Cardiac fibroblast (primary cell): ENCODE measurements at regions not wholly inside any gene's neighbourhood (a gene's known extent, or its start where the extent isn't known, plus 50 kb on each side); places are given as distances from the start of the nearest gene placed in this dataset.

Experiments
- DNase-seq, 2 donors: peaks; one replicate each; pipeline versions ENCODE4 v3.0.0 to v3.0.0-alpha.2; 2010; ENCODE audit warnings: low read depth in 2 of 2
- H3K4me3 ChIP-seq, 2 donors: replicated peaks in 1 of 2; 1 replicate in 1 of 2; 2 replicates in 1 of 2; pipeline ENCODE4 v1.5.1; 2011; ENCODE audit warnings: low read depth in 2 of 2, low read length in 2 of 2, mild to moderate bottlenecking in 2 of 2, moderate library complexity in 1 of 2
- CTCF ChIP-seq: IDR thresholded peaks from one replicate; pipeline ENCODE4 v1.5.1; 2011; ENCODE audit warnings: low read depth, mild to moderate bottlenecking, low read length, inconsistent platforms

DNA sequence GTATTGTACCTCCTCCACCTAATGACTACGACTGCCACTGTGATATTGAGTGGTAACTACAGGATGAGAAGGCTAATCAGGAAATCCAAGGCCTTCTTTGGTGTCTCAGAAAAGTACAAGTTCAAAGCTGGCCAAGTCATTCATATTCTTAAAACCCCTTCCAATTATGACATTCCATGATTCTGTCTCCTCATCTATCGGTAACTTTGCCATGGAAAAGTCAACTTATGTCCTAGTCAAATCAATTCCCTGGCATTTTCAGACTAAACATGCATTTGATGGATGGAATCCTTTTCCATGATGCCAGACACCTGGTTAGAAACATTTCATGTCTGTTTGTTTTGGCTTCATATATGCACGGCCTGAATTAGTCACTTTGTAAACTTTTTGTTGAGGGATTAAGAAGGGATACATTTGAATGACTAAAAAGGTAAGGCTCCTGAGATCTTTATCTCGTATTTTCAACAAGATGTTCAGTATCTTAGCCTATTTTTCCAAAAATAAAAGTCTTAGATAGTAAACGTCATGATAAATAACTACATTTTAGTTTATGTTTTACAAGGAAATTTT is 186.5 kb downstream of the NHLRC3 start:
- no peak overlapping the region for H3K4me3 ChIP-seq
- TF ChIP-seq CTCF, result no peak
- DNase-seq, result no peak

GRCh38 chr13:39225860-39226259 is 187.6 kb downstream of the NHLRC3 start:
- no peak for DNase-seq
- TF ChIP-seq CTCF, result no peak
- no peak overlapping the region for H3K4me3 ChIP-seq

GRCh38 chr13:39226359-39226758 is 188.1 kb downstream of the NHLRC3 start:
- H3K4me3 ChIP-seq, result no peak overlapping the region
- TF ChIP-seq CTCF, result no peak
- no peak for DNase-seq

DNA sequence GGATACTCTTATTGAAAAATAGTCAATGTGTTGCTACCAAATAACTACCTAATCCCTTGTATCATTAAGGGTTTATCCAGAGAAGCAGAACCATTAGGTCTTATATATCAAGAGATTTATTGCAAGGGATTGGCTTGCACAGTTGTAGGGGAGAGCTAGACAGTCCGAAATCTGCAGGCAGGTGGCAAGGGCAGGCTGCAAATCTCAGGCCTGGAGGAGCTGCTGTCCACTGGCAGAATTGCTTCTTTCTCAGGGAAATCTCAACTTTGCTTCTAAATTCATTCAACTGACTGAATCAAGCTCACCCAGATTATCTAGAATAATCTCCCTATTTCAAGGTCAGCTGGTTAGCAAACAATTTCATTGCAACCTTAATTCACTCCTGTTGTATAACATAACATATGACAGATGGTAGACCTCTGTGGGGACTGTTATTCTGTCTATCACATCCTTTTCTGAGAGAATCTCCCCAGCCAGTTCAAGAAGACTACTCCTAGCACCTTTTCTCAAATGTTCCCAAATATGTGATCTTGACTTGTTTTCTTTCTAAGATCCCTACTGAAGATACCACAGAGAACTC is 194.2 kb downstream of the NHLRC3 start:
- no peak for TF ChIP-seq CTCF
- H3K4me3 ChIP-seq, result no peak overlapping the region
- no peak for DNase-seq

GRCh38 chr13:39232999-39233398 is 194.7 kb downstream of the NHLRC3 start:
- TF ChIP-seq CTCF, result no peak
- H3K4me3 ChIP-seq, result no peak overlapping the region
- no peak for DNase-seq

GRCh38 chr13:39233519-39233918 is 195.3 kb downstream of the NHLRC3 start:
- H3K4me3 ChIP-seq, result no peak overlapping the region
- no peak for TF ChIP-seq CTCF
- no peak for DNase-seq

DNA sequence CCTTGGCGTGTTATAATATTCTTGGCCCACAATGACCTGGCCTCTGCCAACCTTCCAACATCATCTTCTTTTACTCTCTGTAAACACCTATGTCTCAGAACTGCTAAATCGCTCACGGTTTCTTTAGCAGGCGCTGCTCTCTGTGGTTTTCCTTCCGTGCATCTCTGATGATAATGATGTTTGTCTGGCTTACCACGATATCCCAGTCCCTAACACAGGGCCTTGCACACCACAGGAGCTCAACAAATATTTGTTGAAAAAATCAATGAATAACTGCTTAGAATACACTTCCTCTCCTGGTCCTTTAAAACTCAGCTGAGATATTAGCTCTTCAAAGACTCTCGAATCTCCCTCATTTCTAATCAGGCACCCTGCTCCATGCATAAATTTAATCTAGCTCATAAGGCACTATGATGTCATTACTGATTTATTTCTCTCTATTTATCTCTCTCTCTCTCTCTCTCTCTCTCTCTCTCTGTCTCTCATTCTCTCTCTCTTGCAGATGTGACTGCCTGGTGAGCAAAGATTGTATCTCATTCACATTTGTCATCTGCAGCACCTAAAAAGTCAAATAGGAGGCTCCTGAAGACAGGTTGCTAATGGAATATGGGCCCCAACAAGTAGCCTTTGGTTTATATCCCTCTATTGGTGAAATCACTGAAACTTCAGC is 206.4 kb downstream of the NHLRC3 start:
- DNase-seq, result no peak
- no peak for TF ChIP-seq CTCF
- H3K4me3 ChIP-seq, result no peak overlapping the region
